ENCODE measurements at regions not wholly inside any gene's neighbourhood (a gene's known extent, or its start where the extent isn't known, plus 50 kb on each side); places are given as distances from the start of the nearest gene placed in this dataset.

GRCh38 chr21:27369234-27369633 is 402.3 kb upstream of the ADAMTS5 start:
- no peak overlapping the region for H3K4me2 ChIP-seq (ENCODE audit: insufficient read depth, low read length)
- no peak overlapping the region for H2AFZ ChIP-seq (ENCODE audit: low read depth, low read length)
- intact Hi-C loops (cut with micrococcal nuclease): loop anchor here (10.0 kb wide), 1 partner anchor 196 kb away; no protein-coding TSS in a partner anchor
- H3K4me1 ChIP-seq (ENCODE audit: control insufficient read depth, extremely low read depth, insufficient read depth, low read length): no peaks in the 10 kb centered on the region
- ChIA-PET CTCF (interaction anchor here (0.9 to 1.9 kb wide), 4 partner anchors 9 to 332 kb away, joined by 3 to 5 read pairs (median 4); no protein-coding TSS in a partner anchor), POLR2A (no interaction called here)
- BruUV-seq (replicated peaks): no TSS peak
- no peaks in the 10 kb centered on the region for H3K36me3 ChIP-seq (ENCODE audit: control insufficient read depth in 2 of 2, extremely low read depth in 1 of 2, insufficient read depth in 2 of 2, low read length in 2 of 2)
- FAIRE-seq (no peak), DNase-seq (ENCODE audit: low read depth, low spot score) (no peak)
- no peaks in the 10 kb centered on the region for H3K27me3 ChIP-seq (ENCODE audit: control insufficient read depth in 2 of 2, insufficient read depth in 2 of 2, low read length in 2 of 2)
- no peaks in the 10 kb centered on the region for H3K9me3 ChIP-seq (replicated peaks; ENCODE audit: control insufficient read depth, insufficient read depth, low read length)
- H3K27ac ChIP-seq (ENCODE audit: insufficient read depth, low read depth, low read length): no peak overlapping the region
- no peak overlapping the region for H3K9ac ChIP-seq (replicated peaks; ENCODE audit: extremely low read depth, insufficient read depth, low read length)
- H4K20me1 ChIP-seq (replicated peaks; ENCODE audit: control insufficient read depth, extremely low read depth, insufficient read depth, low read length): no peaks in the 10 kb centered on the region
- dilution Hi-C loops (cut with MboI; ENCODE audit: extremely low pct_ligation_motif_present, low sequenced_read_pairs): no loop called here
- no peak overlapping the region for H3K4me3 ChIP-seq (replicated peaks in 1 of 3; ENCODE audit: insufficient read depth in 1 of 3, low read depth in 1 of 3, low read length in 3 of 3)
- H3K9me1 ChIP-seq (replicated peaks; ENCODE audit: control insufficient read depth, extremely low read depth, insufficient read depth, low read length): no peaks in the 10 kb centered on the region
- H3K79me2 ChIP-seq (ENCODE audit: control insufficient read depth, insufficient read depth, low read length): no peaks in the 10 kb centered on the region
- TF ChIP-seq POLR2A (IDR thresholded peaks at IDR 0.05; ENCODE audit: low read depth, low read length) (no peak), JUN (IDR thresholded peaks at IDR 0.05; ENCODE audit: borderline replicate concordance, insufficient read depth, insufficient read length, low read depth) (no peak), GATA2 (IDR thresholded peaks at IDR 0.05; ENCODE audit: insufficient read depth, insufficient read length, low read depth, low read length) (no peak), CTCF (IDR thresholded peaks at IDR 0.05; ENCODE audit: extremely low read depth in 1 of 2, insufficient read depth in 1 of 2, low read depth in 1 of 2, low read length in 2 of 2) (no peak), FOS (IDR thresholded peaks at IDR 0.05; ENCODE audit: borderline replicate concordance, insufficient read depth, low read length) (no peak), EZH2 (IDR thresholded peaks at IDR 0.05; ENCODE audit: borderline replicate concordance, low read depth, low read length, severe bottlenecking) (no peak), MYC (IDR thresholded peaks at IDR 0.05; ENCODE audit: low read depth, low read length) (no peak), POLR2AphosphoS5 (IDR thresholded peaks at IDR 0.05; ENCODE audit: insufficient read depth, low read depth, low read length) (no peak), MAX (IDR thresholded peaks at IDR 0.05; ENCODE audit: insufficient read depth, insufficient read length) (no peak)
